Sciatic nerve (tissue), 2 donors: ENCODE measurements at regions not wholly inside any gene's neighbourhood (a gene's known extent, or its start where the extent isn't known, plus 50 kb on each side); places are given as distances from the start of the nearest gene placed in this dataset.
A peak's percentile ranks its signal among the peaks of the same experiment; 100 is the strongest.
"Not testable (repeated sequence)": the region's sequence is repeated elsewhere in the genome, so short reads cannot be mapped to it uniquely, and the experiment has no call there.

Experiments used
- ATAC-seq: fragments of 200-7000 bp; cut with Tn5 transposase; one replicate; pipeline ENCODE4 v1.9.1; 2020; ENCODE audit warnings: mild to moderate bottlenecking, moderate library complexity
- DNase-seq: peaks from one replicate; pipeline ENCODE4 v3.0.0-alpha.2; 2020; ENCODE audit warnings: low spot score
- intact Hi-C: fragments of 100-400 bp; cut with DNase I; formaldehyde crosslinking; loops from one replicate; pipeline ENCODE4 v1.14.2; 2022
- donor health status: DM: no; HTN: no; CAD: no.
- donor health status: DM: no; HTN: no; CAD: no.

DNA sequence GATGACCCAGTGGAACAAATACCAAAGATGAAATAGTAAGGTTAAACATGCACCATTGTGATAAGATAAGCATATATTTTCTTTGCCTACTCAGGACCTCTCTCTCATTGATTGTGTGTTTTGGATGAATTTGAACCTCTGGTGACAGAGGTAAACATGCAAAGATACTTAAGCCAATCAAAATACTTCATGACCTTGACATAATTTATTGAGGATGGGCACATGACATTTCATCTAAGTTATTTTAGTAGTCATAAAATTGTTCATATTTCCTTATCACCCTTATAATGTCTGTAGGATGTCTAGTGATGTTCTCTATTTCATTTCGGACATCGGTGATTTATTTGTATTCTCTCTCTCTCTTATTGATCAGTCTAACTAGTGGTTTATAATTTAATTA is 88.3 kb upstream of the WDR72 start:
- intact Hi-C loops = no loop called here
- no peak for DNase-seq
- ATAC-seq = no peak

DNA sequence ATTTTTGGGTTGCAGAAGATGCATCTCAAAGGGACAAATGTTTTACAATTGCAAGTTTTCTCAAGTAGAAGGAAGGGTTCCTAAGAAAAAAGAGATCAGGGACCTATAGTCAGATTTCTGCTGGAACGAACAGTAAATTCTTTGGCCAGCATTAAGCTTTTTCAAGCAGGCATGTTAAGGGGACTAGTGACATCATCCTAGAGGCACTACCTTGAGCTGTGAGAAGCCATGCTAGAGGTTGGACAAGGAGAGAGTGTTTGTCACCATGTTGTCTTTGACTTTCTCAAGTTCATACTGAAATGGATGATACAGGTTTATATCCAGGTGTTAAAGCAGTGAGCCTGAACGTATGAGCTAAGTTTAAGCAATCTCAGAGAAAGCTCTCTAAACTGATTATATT is 85.2 kb upstream of the WDR72 start:
- DNase-seq (no peak), ATAC-seq (no peak)
- intact Hi-C loops = no loop called here

DNA sequence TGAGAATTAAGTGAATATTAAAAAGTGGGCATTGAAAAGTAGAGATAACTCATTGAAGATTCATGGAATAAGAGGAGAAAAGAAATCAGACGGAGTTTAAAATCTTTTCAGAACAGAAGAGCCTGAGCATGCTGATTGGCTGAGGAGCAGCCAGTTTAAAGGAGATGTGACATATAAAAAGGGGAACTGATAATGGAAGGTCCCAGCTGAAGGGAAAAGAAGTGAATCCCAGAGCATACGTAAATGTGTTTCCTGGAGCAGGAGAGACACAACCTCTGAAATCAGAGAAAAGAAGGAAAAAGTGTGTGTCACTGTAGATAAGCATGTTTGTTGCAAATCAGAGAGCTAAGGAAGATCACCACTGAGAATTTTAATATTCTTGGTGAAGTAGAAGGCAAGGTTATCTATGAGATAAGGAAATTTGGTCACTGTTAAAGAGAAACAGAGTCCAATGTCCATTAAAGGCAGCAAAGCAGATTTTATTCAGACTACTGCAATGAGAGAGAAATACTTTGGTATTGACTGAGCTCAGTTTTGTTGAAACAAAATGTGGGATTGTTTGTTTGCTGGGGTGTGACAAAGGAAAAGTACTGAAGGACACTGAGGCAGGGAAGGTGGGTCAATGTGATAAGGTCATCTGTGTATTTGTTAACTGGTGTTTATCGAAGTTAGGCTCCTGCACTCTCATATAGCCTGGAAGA is 84.6 kb upstream of the WDR72 start:
- ATAC-seq (no peak), DNase-seq (no peak)
- intact Hi-C loops = no loop called here

- DNase-seq (no peak), ATAC-seq (no peak)
- intact Hi-C loops = no loop called here
Observed at GRCh38 chr15:53843166-53843565, 83.7 kb upstream of the WDR72 start.

DNA sequence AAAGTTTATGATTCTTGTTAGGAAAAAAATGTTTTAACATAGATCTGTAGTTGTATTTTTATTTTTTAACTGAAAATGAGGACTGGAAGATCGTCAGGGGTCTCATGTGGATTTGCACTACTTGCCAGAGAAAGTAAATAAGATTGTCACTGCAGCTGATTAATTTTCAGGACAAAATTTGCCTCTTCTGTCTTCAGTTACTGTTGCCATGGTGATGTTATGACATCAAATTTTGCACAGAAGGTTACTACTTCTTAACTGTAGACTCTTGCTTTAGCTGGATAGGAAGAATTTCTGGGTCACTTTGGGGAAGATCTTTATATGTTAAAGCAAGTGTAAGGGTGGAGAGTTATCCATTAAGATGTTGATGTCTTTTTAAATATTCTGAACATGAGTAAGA is 82.2 kb upstream of the WDR72 start:
- no peak for DNase-seq
- no peak for ATAC-seq
- intact Hi-C loops = no loop called here

DNA sequence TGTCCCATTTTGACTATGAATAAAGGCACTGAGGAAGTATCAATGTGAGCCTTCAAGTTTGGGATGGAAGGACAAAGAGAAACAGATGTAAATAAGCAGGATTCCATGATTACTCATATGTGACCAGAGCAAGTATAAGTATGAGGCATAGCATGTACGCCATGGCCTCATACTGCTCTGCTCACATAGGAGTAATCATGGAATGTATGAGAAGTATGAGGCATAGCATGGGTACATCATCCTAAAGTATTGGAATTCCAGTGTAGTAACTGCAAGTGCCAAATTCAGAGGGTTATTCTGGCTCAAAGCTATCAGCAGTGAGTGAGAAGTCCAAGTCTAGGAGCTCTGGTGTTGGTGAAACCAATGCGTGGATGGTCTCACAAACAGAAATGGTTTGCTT is 81.2 kb upstream of the WDR72 start:
- no peak for DNase-seq
- no peak for ATAC-seq
- intact Hi-C loops = no loop called here

GRCh38 chr15:53837263-53837662 is 77.8 kb upstream of the WDR72 start:
- ATAC-seq = no peak
- intact Hi-C loops = no loop called here
- DNase-seq = no peak

GRCh38 chr15:53836618-53837017 is 77.2 kb upstream of the WDR72 start:
- intact Hi-C loops = no loop called here
- no peak for ATAC-seq

DNA sequence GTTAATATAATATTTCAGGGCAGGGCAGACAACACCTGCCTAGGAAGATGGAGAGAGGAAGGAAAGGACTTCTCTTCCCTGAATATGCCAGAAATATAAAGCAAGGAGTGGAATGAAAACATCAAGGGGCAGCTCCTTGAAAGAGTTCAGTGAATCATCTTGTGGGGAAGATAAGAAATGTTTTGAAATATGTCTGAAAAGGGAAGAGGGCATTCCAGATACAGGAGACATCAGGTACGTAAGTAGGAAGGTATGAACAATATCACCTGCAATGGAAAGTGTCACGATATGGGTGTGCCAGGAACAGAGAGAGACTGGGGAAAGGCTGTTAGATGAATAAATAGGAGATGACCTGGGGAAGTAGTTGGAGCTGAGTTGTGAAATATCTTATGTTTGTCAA is 75.8 kb upstream of the WDR72 start:
- no peak for ATAC-seq
- intact Hi-C loops = no loop called here
- DNase-seq = no peak

More at GRCh38 chr15:53836618-53837017, 77.2 kb upstream of the WDR72 start:
- no peak for DNase-seq

- intact Hi-C loops = no loop called here
- no peak for DNase-seq
- no peak for ATAC-seq
Observed at GRCh38 chr15:53834214-53834613, 74.8 kb upstream of the WDR72 start.

- no peak for DNase-seq
- peak; percentile 71 for ATAC-seq
- intact Hi-C loops = no loop called here
Observed at GRCh38 chr15:53833134-53833624, 73.7 kb upstream of the WDR72 start.

- ATAC-seq = no peak
- intact Hi-C loops = no loop called here
- no peak for DNase-seq
Observed at GRCh38 chr15:53831907-53832770, 72.7 kb upstream of the WDR72 start.

GRCh38 chr15:53830707-53831386 is 71.4 kb upstream of the WDR72 start:
- DNase-seq (no peak), ATAC-seq (no peak)
- intact Hi-C loops = no loop called here

DNA sequence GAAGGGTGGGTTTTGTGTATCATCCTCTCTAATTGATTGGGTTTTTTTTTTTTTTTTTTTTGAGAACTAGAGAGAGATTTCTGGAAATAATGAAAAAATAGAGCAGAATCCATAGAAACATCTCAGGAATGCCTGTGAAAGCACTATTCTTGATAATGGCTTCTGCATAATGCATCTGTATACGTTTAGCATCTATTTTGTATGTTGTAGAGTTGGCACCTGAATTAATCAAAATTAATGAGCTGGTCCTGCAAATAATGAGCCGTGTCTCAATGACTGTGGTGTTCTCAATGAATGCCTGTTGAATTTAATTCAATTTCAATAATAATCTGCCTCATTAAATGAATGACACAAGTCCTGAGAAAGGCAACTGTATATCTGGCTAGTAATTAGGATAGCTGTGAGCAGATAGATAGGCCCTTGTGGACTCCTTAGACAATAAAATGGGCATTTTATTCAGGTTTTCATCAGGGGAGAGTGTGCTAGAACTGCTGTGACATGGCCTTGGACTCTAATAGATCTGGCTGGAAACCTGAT is 70.5 kb upstream of the WDR72 start:
- DNase-seq (no peak), ATAC-seq (no peak)
- intact Hi-C loops = no loop called here

- ATAC-seq (no peak), DNase-seq (no peak)
- intact Hi-C loops = no loop called here
Observed at GRCh38 chr15:53829471-53829870, 70.0 kb upstream of the WDR72 start.

- DNase-seq = no peak
- intact Hi-C loops = no loop called here
- ATAC-seq = no peak
Observed at GRCh38 chr15:53827355-53827754, 67.9 kb upstream of the WDR72 start.

DNA sequence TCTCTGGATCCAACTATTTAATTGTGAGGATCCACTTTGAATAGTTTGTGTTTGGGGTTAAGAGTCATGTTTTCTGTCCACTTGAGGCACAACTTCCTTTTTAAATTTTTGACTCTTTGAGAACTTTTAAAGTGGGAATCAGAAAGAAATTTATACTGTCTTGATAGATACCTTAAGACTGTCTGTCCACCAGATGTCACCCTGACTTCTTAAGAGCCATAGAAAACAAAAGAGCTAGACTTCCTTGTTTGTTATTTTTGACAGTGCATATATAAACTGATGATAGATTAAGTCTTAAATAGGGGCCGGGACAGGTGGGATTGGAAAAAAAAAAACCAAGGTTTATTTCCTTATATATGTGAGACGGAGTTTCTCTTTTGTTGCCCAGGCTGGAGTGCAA is 52.1 kb upstream of the WDR72 start:
- DNase-seq (no peak), ATAC-seq (no peak)
- intact Hi-C loops = no loop called here

DNA sequence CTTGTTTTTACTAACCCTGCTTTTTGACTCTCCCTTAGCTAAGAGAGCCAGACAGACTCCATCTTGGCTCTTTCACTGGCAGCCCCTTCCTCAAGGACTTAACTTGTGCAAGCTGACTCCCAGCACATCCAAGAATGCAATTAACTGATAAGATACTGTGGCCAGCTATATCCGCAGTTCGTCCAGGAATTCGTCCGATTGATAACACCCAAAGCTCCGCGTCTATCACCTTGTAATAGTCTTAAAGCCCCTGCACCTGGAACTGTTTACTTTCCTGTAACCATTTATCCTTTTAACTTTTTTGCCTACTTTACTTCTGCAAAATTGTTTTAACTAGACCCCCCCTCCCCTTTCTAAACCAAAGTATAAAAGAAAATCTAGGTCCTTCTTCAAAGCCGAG is 50.8 kb upstream of the WDR72 start:
- ATAC-seq, intact Hi-C loops, DNase-seq: not testable (repeated sequence)
